HepG2 (cell line): ENCODE measurements at regions not wholly inside any gene's neighbourhood (a gene's known extent, or its start where the extent isn't known, plus 50 kb on each side); places are given as distances from the start of the nearest gene placed in this dataset.

Experiments used
- ATAC-seq: fragments of 200-7000 bp; cut with Tn5 transposase; 3 replicates; pipeline ENCODE4 v1.9.1; 2020; ENCODE audit warnings: mild to moderate bottlenecking, moderate library complexity
- BruUV-seq: library from RNA; stranded (reverse); fragments of 400-500 nt; replicated peaks from 2 replicates; lab custom pipeline; 2021; lab: Mats Ljungman, UMichigan
- CTCF ChIA-PET: fragments of 300-600 bp; formaldehyde crosslinking; extraction: SDS; loops from one replicate; lab custom pipeline; 2021; ENCODE audit warnings: low total read pairs, inconsistent platforms, low intra/inter-chr PET ratio; lab: Yijun Ruan, JAX
- POLR2A ChIA-PET: fragments of 350-600 bp; sonication (Branson Sonifier 250); formaldehyde crosslinking; loops from one replicate; lab custom pipeline; 2020; ENCODE audit warnings: antibody characterized with exemption, inconsistent platforms; lab: Yijun Ruan, JAX
- DNase-seq: peaks from one replicate; pipeline ENCODE4 v3.0.0-alpha.2; 2015; ENCODE audit warnings: low spot score
- FAIRE-seq: peaks from 3 replicates; lab custom pipeline; 2011; peaks lifted over from hg19 to GRCh38; lab: Jason Lieb, UNC
- H2AFZ ChIP-seq: one replicate; pipeline ENCODE4 v1.6.1; 2011; ENCODE audit warnings: low read length, inconsistent platforms
- H3K27ac ChIP-seq: fragments of 300-600 bp; 3 replicates; pipeline ENCODE4 v1.8.0; 2011; ENCODE audit warnings: mixed run types, mild to moderate bottlenecking, mixed read lengths, low read length, inconsistent platforms; ENCODE audit not compliant: insufficient read depth; ENCODE audit errors: extremely low read length
- H3K27me3 ChIP-seq, 2 experiments: fragments of 200-600 bp in 1 of 2; 2 replicates in 1 of 2; 3 replicates in 1 of 2; pipeline versions ENCODE4 v1.6.0 to v1.8.0; 2011; ENCODE audit warnings: low read length in 2 of 2, mild to moderate bottlenecking in 2 of 2, moderate library complexity in 2 of 2, inconsistent platforms in 1 of 2; ENCODE audit not compliant: insufficient read depth in 2 of 2, control insufficient read depth in 1 of 2
- H3K36me3 ChIP-seq, 2 experiments: fragments of 200-600 bp in 1 of 2; replicated peaks in 1 of 2; 2 replicates in 1 of 2; 3 replicates in 1 of 2; pipeline versions ENCODE4 v1.5.1 to v1.8.0; 2011; ENCODE audit warnings: low read length in 2 of 2, inconsistent platforms in 1 of 2; ENCODE audit not compliant: insufficient read depth in 2 of 2, control insufficient read depth in 1 of 2
- H3K4me1 ChIP-seq: 2 replicates; pipeline ENCODE4 v1.5.1; 2012; ENCODE audit warnings: low read length, inconsistent platforms; ENCODE audit not compliant: insufficient read depth
- H3K4me2 ChIP-seq: 2 replicates; pipeline ENCODE4 v1.6.0; 2011; ENCODE audit warnings: low read depth, low read length, inconsistent platforms
- H3K4me3 ChIP-seq, 3 experiments: fragments of 200-600 bp in 1 of 3; sonication (generic), shearing (Covaris generic) in 1 of 3; replicated peaks in 1 of 3; 2 replicates each; pipeline ENCODE4 v1.5.1; 2011 to 2016; ENCODE audit warnings: low read length in 3 of 3, inconsistent platforms in 2 of 3, low read depth in 2 of 3, mild to moderate bottlenecking in 2 of 3, control low read depth in 1 of 3, mixed read lengths in 1 of 3; ENCODE audit not compliant: insufficient read depth in 1 of 3
- H3K79me2 ChIP-seq: one replicate; pipeline ENCODE4 v1.6.1; 2011; ENCODE audit warnings: low read length, inconsistent platforms; ENCODE audit not compliant: insufficient read depth
- H3K9ac ChIP-seq: 2 replicates; pipeline ENCODE4 v1.6.0; 2011; ENCODE audit warnings: mild to moderate bottlenecking, low read depth, low read length, inconsistent platforms; ENCODE audit not compliant: insufficient read depth
- H3K9me3 ChIP-seq: 2 replicates; pipeline ENCODE4 v1.5.1; 2012; ENCODE audit warnings: mild to moderate bottlenecking, low read length
- H4K20me1 ChIP-seq: 2 replicates; pipeline ENCODE4 v1.6.0; 2011; ENCODE audit warnings: inconsistent platforms, mild to moderate bottlenecking, low read length, moderate library complexity; ENCODE audit not compliant: insufficient read depth
- AGO1 ChIP-seq: fragments of 200-400 bp; formaldehyde crosslinking; IDR thresholded peaks from 2 replicates; pipeline ENCODE4 v1.6.1; 2017; ENCODE audit warnings: mild to moderate bottlenecking, low read depth, low read length, moderate library complexity; ENCODE audit not compliant: poor library complexity, severe bottlenecking
- AKNA ChIP-seq: sonication (generic); formaldehyde crosslinking; IDR thresholded peaks from 2 replicates; pipeline ENCODE4 v1.4.0; 2020; ENCODE audit warnings: missing genetic modification reagents, borderline replicate concordance
- CREB1 ChIP-seq, 2 experiments: fragments of 450-650 bp in 1 of 2; IDR thresholded peaks; 2 replicates each; pipeline ENCODE4 v1.6.1; 2016 to 2017; ENCODE audit warnings: control low read depth in 1 of 2, mild to moderate bottlenecking in 1 of 2, missing compliant biosample characterization in 1 of 2, missing genetic modification characterization in 1 of 2
- EP300 ChIP-seq, 3 experiments: sonication (generic) in 1 of 3; formaldehyde crosslinking in 1 of 3; IDR thresholded peaks; 2 replicates each; pipeline versions ENCODE4 v1.5.1 to v1.6.1; 2011 to 2020; ENCODE audit warnings: low read depth in 2 of 3, low read length in 2 of 3, borderline replicate concordance in 1 of 3, improper control_type of control experiment in 1 of 3, mild to moderate bottlenecking in 1 of 3, missing genetic modification reagents in 1 of 3, moderate library complexity in 1 of 3
- HDAC1 ChIP-seq: sonication (generic); formaldehyde crosslinking; IDR thresholded peaks from 2 replicates; pipeline ENCODE4 v1.5.1; 2020; ENCODE audit warnings: mild to moderate bottlenecking, missing genetic modification reagents
- HOXD1 ChIP-seq: sonication (generic); formaldehyde crosslinking; IDR thresholded peaks from 2 replicates; pipeline ENCODE4 v1.5.0; 2020; ENCODE audit warnings: missing genetic modification reagents
- MYNN ChIP-seq: sonication (generic); formaldehyde crosslinking; IDR thresholded peaks from 2 replicates; pipeline ENCODE4 v1.4.0; 2020; ENCODE audit warnings: mild to moderate bottlenecking, low read depth, missing genetic modification reagents
- REPIN1 ChIP-seq: sonication (generic); formaldehyde crosslinking; IDR thresholded peaks from 2 replicates; pipeline ENCODE4 v1.8.0; 2022; ENCODE audit warnings: missing genetic modification reagents, low read depth, mild to moderate bottlenecking, borderline replicate concordance
- SPEN ChIP-seq: sonication (generic); formaldehyde crosslinking; IDR thresholded peaks from 2 replicates; pipeline ENCODE4 v1.5.1; 2020; ENCODE audit warnings: low read depth, mild to moderate bottlenecking, missing genetic modification reagents
- TMF1 ChIP-seq: sonication (generic); formaldehyde crosslinking; IDR thresholded peaks from 2 replicates; pipeline ENCODE4 v1.8.1; 2022; ENCODE audit warnings: low read depth, missing genetic modification reagents
- ZNF720 ChIP-seq: sonication (generic); formaldehyde crosslinking; IDR thresholded peaks from 2 replicates; pipeline ENCODE4 v1.4.0; 2020; ENCODE audit warnings: missing genetic modification reagents
- WGBS: methylation state at CpG from one replicate; pipeline ENCODE4 v1.1.6; 2017; ENCODE audit warnings: low lambda C conversion rate; 5-methylcytosine and 5-hydroxymethylcytosine counted together
- in situ Hi-C: cut with HindIII; loops from 2 replicates; pipeline ENCODE4 v1.10.0; 2017; ENCODE audit warnings: low pct_unique_long_range_greater_than_20kb; ENCODE audit not compliant: extremely low pct_ligation_motif_present
- intact Hi-C: fragments of 100-400 bp; cut with micrococcal nuclease; formaldehyde crosslinking; loops from one replicate; pipeline ENCODE4 v1.10.0; 2022; ENCODE audit not compliant: unreplicated experiment

- Histone ChIP-seq H3K4me2 (no peak overlapping the region), H3K9ac (no peak overlapping the region), H3K4me1 (no peaks in the 10 kb centered on the region), H3K36me3 (no peaks in the 10 kb centered on the region), H3K27ac (no peak overlapping the region), H3K79me2 (no peaks in the 10 kb centered on the region), H3K9me3 (no peaks in the 10 kb centered on the region), H2AFZ (no peak overlapping the region)
- 1% methylated on average over 2 of the region's 2 CpGs for WGBS
- TF ChIP-seq SPEN (CRISPR knock-in tag) = no peak
- TF ChIP-seq, all 625 proteins: peak for 0
- intact Hi-C loops = loop anchor here (10.0 kb wide), 1 partner anchor 58 kb away; no protein-coding TSS in a partner anchor
- DNase-seq = no peak
- Histone ChIP-seq H4K20me1 (no peaks in the 10 kb centered on the region), H3K27me3 (no peaks in the 10 kb centered on the region), H3K4me3 (no peak overlapping the region)
- no TSS peak for BruUV-seq
- in situ Hi-C loops = no loop called here
- no peak for FAIRE-seq
- ChIA-PET CTCF (no interaction called here), POLR2A (no interaction called here)
- ATAC-seq = no peak
Measured at GRCh38 chr12:43066471-43066870, 476.9 kb upstream of the PRICKLE1 start.

GRCh38 chr12:43063650-43064049 lies 474.1 kb upstream of the PRICKLE1 start:
- H3K9me3 ChIP-seq = no peaks in the 10 kb centered on the region
- no peaks in the 10 kb centered on the region for H3K79me2 ChIP-seq
- intact Hi-C loops (loop anchor here (10.0 kb wide), 1 partner anchor 61 kb away; no protein-coding TSS in a partner anchor), in situ Hi-C loops (no loop called here)
- no peaks in the 10 kb centered on the region for H4K20me1 ChIP-seq
- no peak overlapping the region for H3K27ac ChIP-seq
- no peak overlapping the region for H3K4me3 ChIP-seq
- FAIRE-seq (no peak), ATAC-seq (no peak), DNase-seq (no peak)
- no peak overlapping the region for H2AFZ ChIP-seq
- 6% methylated on average over 3 of the region's 3 CpGs for WGBS
- no TSS peak for BruUV-seq
- CTCF ChIA-PET = no interaction called here
- H3K36me3 ChIP-seq = no peaks in the 10 kb centered on the region
- H3K9ac ChIP-seq = no peak overlapping the region
- no peaks in the 10 kb centered on the region for H3K4me1 ChIP-seq
- H3K4me2 ChIP-seq = no peak overlapping the region
- POLR2A ChIA-PET = no interaction called here
- no peaks in the 10 kb centered on the region for H3K27me3 ChIP-seq
- no peak for TF ChIP-seq AKNA (CRISPR knock-in tag)
- no peak for TF ChIP-seq MYNN (CRISPR knock-in tag)
- TF ChIP-seq HDAC1 (CRISPR knock-in tag) = no peak
- TF ChIP-seq CREB1 (IDR thresholded peaks at IDR 0.05) = no peak
- TF ChIP-seq CREB1 (CRISPR knock-in tag; IDR thresholded peaks at IDR 0.05) = no peak
- no peak for TF ChIP-seq HOXD1 (CRISPR knock-in tag)
- no peak for TF ChIP-seq AGO1
- no peak for TF ChIP-seq EP300 (IDR thresholded peaks at IDR 0.05; ENCODE audit: low read depth in 2 of 2, low read length in 2 of 2)
- TF ChIP-seq EP300 (CRISPR knock-in tag; IDR thresholded peaks at IDR 0.05; ENCODE audit: borderline replicate concordance) = no peak
- TF ChIP-seq TMF1 (CRISPR knock-in tag) = no peak
- no peak for TF ChIP-seq REPIN1 (CRISPR knock-in tag)
- no peak for TF ChIP-seq ZNF720
